ENCODE measurements at regions not wholly inside any gene's neighbourhood (a gene's known extent, or its start where the extent isn't known, plus 50 kb on each side); places are given as distances from the start of the nearest gene placed in this dataset.

DNA sequence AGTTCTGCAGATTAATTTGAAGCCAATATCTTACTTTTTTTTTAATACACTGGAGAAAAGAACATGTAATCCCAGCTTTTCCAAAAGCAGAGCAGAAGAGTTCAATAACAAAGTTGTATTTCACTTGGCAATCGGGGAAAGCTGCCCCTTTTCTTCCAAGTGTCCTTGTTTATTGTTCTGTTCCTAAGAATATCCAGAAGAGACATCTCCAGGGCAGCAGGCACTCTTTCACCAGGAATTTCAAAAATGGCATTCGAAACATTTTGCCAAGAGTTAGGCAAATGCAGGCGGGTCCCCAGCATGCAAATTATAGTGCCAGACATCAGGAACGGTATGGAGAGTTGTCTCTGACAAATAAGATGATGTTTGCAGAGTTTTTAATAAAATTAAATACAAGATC, 494.5 kb downstream of the BCOR start:
- no peaks in the 10 kb centered on the region for H3K36me3 ChIP-seq (ENCODE audit: low read depth, low read length)
- ChIA-PET CTCF (no interaction called here), POLR2A (ENCODE audit: unreplicated experiment) (no interaction called here)
- no peak overlapping the region for H3K4me2 ChIP-seq (ENCODE audit: low read length)
- intact Hi-C loops (cut with micrococcal nuclease): no loop called here
- no peak overlapping the region for H3K27ac ChIP-seq (ENCODE audit: low read length)
- peaks cover 4% of the 10 kb centered on the region; the same call in 1 of the 2 replicates for H3K27me3 ChIP-seq (ENCODE audit: low read length)
- H3K9me3 ChIP-seq (ENCODE audit: low read length): no peaks in the 10 kb centered on the region
- BruUV-seq (replicated peaks): no TSS peak
- no peaks in the 10 kb centered on the region for H3K79me2 ChIP-seq (ENCODE audit: low read length)
- no peak for DNase-seq
- H2AFZ ChIP-seq (ENCODE audit: low read length): no peak overlapping the region
- H4K20me1 ChIP-seq (ENCODE audit: low read length): no peaks in the 10 kb centered on the region
- no peaks in the 10 kb centered on the region for H3K9me2 ChIP-seq (replicated peaks; ENCODE audit: low read length)
- TF ChIP-seq, protein P1, sequence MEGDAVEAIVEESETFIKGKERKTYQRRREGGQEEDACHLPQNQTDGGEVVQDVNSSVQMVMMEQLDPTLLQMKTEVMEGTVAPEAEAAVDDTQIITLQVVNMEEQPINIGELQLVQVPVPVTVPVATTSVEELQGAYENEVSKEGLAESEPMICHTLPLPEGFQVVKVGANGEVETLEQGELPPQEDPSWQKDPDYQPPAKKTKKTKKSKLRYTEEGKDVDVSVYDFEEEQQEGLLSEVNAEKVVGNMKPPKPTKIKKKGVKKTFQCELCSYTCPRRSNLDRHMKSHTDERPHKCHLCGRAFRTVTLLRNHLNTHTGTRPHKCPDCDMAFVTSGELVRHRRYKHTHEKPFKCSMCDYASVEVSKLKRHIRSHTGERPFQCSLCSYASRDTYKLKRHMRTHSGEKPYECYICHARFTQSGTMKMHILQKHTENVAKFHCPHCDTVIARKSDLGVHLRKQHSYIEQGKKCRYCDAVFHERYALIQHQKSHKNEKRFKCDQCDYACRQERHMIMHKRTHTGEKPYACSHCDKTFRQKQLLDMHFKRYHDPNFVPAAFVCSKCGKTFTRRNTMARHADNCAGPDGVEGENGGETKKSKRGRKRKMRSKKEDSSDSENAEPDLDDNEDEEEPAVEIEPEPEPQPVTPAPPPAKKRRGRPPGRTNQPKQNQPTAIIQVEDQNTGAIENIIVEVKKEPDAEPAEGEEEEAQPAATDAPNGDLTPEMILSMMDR (conservative IDR thresholded peaks at IDR 0.05; ENCODE audit: low read depth, low read length): no peak
- TF ChIP-seq EZH2 (IDR thresholded peaks at IDR 0.05; ENCODE audit: low read length, unreplicated experiment) (no peak), EZH2phosphoT487 (IDR thresholded peaks at IDR 0.05; ENCODE audit: borderline replicate concordance, low read length) (no peak)
- no peaks in the 10 kb centered on the region for H3K4me1 ChIP-seq (ENCODE audit: insufficient read depth, low read length)
- H3K9ac ChIP-seq (ENCODE audit: low read length): no peak overlapping the region
- no peak overlapping the region for H3K4me3 ChIP-seq (ENCODE audit: low read length)
- H3F3A ChIP-seq (ENCODE audit: low read length, unreplicated experiment): no peaks in the 10 kb centered on the region
- ATAC-seq: no peak

DNA sequence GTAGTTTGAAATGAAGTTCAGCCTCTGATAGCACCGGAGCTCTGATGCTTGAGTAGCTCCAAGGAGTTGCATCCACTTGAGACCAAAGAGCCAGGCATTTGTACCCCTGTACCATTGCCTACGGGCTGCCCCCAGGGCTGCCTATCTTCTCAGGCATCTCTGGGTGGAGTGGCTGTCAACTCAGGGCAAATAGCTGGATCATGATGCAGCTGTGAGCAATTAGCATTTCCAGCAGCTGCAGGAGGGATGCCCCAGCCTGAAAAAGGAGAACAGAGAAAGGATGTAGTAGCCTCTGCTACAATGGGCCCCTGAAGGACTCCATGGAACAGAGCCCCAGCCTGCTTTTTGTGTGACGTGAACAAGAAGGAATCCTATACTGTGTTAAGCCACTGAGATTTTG, 492.6 kb downstream of the BCOR start:
- Histone ChIP-seq H4K20me1 (ENCODE audit: low read length) (no peaks in the 10 kb centered on the region), H3F3A (ENCODE audit: low read length, unreplicated experiment) (no peaks in the 10 kb centered on the region), H3K4me3 (ENCODE audit: low read length) (no peak overlapping the region), H3K9ac (ENCODE audit: low read length) (no peak overlapping the region), H3K79me2 (ENCODE audit: low read length) (no peaks in the 10 kb centered on the region), H3K36me3 (ENCODE audit: low read depth, low read length) (no peaks in the 10 kb centered on the region), H3K4me2 (ENCODE audit: low read length) (no peak overlapping the region), H3K27ac (ENCODE audit: low read length) (no peak overlapping the region), H3K9me2 (replicated peaks; ENCODE audit: low read length) (no peaks in the 10 kb centered on the region), H2AFZ (ENCODE audit: low read length) (no peak overlapping the region), H3K27me3 (ENCODE audit: low read length) (peaks cover 18% of the 10 kb centered on the region), H3K9me3 (ENCODE audit: low read length) (no peaks in the 10 kb centered on the region), H3K4me1 (ENCODE audit: insufficient read depth, low read length) (no peaks in the 10 kb centered on the region)
- no peak for TF ChIP-seq EZH2phosphoT487 (IDR thresholded peaks at IDR 0.05; ENCODE audit: borderline replicate concordance, low read length)
- no peak for TF ChIP-seq EZH2 (IDR thresholded peaks at IDR 0.05; ENCODE audit: low read length, unreplicated experiment)
- TF ChIP-seq, protein P1 (conservative IDR thresholded peaks at IDR 0.05; ENCODE audit: low read depth, low read length): no peak
- no peak for DNase-seq
- ChIA-PET CTCF (no interaction called here), POLR2A (ENCODE audit: unreplicated experiment) (no interaction called here)
- BruUV-seq (replicated peaks): no TSS peak
- ATAC-seq: no peak
- intact Hi-C loops (cut with micrococcal nuclease): no loop called here

DNA sequence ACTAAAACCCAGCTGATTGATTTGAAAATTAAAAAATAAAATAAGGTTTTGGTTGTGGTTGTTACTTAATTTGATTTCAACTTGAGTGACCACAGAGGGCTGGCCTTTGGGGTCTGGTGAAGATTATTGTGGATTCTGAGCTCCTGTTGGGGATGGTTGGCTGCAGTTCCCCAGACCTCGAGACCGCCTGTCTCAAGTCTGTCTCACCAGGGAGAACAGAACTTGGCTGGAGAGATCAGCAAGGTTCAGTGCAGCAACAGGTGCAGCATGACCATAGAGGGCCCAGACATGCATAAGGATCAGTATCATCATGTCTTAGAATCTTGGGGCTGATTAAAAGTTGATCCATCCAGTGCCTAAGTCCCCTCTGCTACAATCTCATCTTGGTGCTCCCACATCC, 491.9 kb downstream of the BCOR start:
- Histone ChIP-seq H2AFZ (ENCODE audit: low read length) (no peak overlapping the region), H3K4me1 (ENCODE audit: insufficient read depth, low read length) (no peaks in the 10 kb centered on the region), H4K20me1 (ENCODE audit: low read length) (no peaks in the 10 kb centered on the region), H3K36me3 (ENCODE audit: low read depth, low read length) (no peaks in the 10 kb centered on the region), H3K9ac (ENCODE audit: low read length) (no peak overlapping the region), H3K9me3 (ENCODE audit: low read length) (no peaks in the 10 kb centered on the region), H3K27ac (ENCODE audit: low read length) (no peak overlapping the region), H3K79me2 (ENCODE audit: low read length) (no peaks in the 10 kb centered on the region), H3K4me2 (ENCODE audit: low read length) (no peak overlapping the region), H3K9me2 (replicated peaks; ENCODE audit: low read length) (no peaks in the 10 kb centered on the region), H3K4me3 (ENCODE audit: low read length) (no peak overlapping the region), H3K27me3 (ENCODE audit: low read length) (peaks cover 19% of the 10 kb centered on the region), H3F3A (ENCODE audit: low read length, unreplicated experiment) (no peaks in the 10 kb centered on the region)
- no peak for ATAC-seq
- no TSS peak for BruUV-seq (replicated peaks)
- TF ChIP-seq, protein P1 (conservative IDR thresholded peaks at IDR 0.05; ENCODE audit: low read depth, low read length): no peak
- TF ChIP-seq EZH2phosphoT487 (IDR thresholded peaks at IDR 0.05; ENCODE audit: borderline replicate concordance, low read length): no peak
- no peak for TF ChIP-seq EZH2 (IDR thresholded peaks at IDR 0.05; ENCODE audit: low read length, unreplicated experiment)
- ChIA-PET CTCF (no interaction called here), POLR2A (ENCODE audit: unreplicated experiment) (no interaction called here)
- intact Hi-C loops (cut with micrococcal nuclease): no loop called here
- DNase-seq: no peak
